ENCODE measurements at regions not wholly inside any gene's neighbourhood (a gene's known extent, or its start where the extent isn't known, plus 50 kb on each side); places are given as distances from the start of the nearest gene placed in this dataset.

DNA sequence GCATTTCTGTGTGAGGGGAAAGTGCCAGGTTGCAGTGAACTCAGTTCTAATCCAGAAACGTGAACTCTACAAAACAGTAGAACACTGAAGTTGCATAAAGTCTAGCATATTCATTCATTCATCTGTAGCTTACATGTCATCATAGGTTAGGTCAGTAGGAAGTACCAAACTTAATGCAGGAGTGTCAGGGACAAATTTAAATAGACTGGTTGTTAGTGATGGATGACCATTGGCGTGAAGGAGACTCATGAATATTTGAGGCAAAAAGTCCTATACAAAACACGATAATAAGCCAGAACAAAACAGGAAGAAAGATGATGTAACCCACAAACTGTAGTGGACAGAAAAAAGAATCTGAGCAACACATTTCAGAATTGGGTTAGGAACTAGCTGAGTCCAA is 592.8 kb upstream of the PCDH10 start:
- DNase-seq (ENCODE audit: low read depth): no peak
- TF ChIP-seq, protein P1, sequence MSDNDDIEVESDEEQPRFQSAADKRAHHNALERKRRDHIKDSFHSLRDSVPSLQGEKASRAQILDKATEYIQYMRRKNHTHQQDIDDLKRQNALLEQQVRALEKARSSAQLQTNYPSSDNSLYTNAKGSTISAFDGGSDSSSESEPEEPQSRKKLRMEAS (IDR thresholded peaks at IDR 0.05; ENCODE audit: low read depth, low read length): no peak
- TF ChIP-seq, protein P2, sequence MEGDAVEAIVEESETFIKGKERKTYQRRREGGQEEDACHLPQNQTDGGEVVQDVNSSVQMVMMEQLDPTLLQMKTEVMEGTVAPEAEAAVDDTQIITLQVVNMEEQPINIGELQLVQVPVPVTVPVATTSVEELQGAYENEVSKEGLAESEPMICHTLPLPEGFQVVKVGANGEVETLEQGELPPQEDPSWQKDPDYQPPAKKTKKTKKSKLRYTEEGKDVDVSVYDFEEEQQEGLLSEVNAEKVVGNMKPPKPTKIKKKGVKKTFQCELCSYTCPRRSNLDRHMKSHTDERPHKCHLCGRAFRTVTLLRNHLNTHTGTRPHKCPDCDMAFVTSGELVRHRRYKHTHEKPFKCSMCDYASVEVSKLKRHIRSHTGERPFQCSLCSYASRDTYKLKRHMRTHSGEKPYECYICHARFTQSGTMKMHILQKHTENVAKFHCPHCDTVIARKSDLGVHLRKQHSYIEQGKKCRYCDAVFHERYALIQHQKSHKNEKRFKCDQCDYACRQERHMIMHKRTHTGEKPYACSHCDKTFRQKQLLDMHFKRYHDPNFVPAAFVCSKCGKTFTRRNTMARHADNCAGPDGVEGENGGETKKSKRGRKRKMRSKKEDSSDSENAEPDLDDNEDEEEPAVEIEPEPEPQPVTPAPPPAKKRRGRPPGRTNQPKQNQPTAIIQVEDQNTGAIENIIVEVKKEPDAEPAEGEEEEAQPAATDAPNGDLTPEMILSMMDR (IDR thresholded peaks at IDR 0.05; ENCODE audit: low read depth, low read length): no peak
- TF ChIP-seq MYC (IDR thresholded peaks at IDR 0.05; ENCODE audit: low read depth, low read length): no peak
- TF ChIP-seq POLR2A (IDR thresholded peaks at IDR 0.05; ENCODE audit: extremely low read depth, insufficient read length): no peak
- no peak overlapping the region for H3K4me3 ChIP-seq (ENCODE audit: low read depth, low read length)

DNA sequence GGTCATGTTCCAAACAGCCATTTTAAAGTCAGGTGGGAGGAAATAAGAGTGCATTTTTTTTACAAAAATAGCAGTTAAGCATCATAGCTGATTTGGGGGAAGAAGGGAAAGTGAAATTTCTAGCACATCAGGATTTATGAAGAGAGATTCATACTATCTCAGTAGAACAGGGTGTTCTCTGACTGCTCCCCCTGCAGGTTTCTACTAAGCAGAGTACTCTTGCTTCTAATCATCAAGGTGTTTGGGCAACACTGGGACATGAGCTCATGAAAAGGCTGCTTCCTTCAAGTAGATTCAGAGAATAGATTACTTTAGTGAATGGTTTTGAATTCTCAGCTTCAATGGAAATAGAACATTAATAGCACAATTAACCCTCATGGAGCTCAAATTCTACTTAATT is 591.4 kb upstream of the PCDH10 start:
- no peak for DNase-seq (ENCODE audit: low read depth)
- no peak for TF ChIP-seq POLR2A (IDR thresholded peaks at IDR 0.05; ENCODE audit: extremely low read depth, insufficient read length)
- TF ChIP-seq, protein P2 (IDR thresholded peaks at IDR 0.05; ENCODE audit: low read depth, low read length): no peak
- no peak for TF ChIP-seq MYC (IDR thresholded peaks at IDR 0.05; ENCODE audit: low read depth, low read length)
- TF ChIP-seq, protein P1 (IDR thresholded peaks at IDR 0.05; ENCODE audit: low read depth, low read length): no peak

DNA sequence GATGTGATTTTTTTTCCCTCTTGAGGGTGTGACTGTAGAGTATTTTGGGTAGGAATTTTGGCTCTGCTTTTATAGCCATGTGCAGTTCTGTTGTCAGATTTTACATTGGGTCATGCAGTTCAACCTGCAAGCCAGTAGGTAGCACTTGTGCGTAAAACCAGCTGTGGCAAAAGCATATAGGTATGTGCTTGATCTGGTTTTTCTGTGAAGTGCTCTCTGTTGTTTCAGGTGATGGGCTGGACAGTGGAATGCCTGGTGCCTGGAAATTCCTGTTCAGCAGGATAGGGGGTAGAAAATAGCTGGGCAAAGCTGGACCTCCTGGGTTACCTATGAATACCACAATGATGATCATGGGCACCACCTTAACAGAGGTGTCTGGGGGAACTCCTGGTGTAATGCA is 584.2 kb upstream of the PCDH10 start:
- no peak for DNase-seq (ENCODE audit: low read depth)
- TF ChIP-seq MYC (IDR thresholded peaks at IDR 0.05; ENCODE audit: low read depth, low read length) (no peak), POLR2A (IDR thresholded peaks at IDR 0.05; ENCODE audit: extremely low read depth, insufficient read length) (no peak)
- TF ChIP-seq, protein P2 (IDR thresholded peaks at IDR 0.05; ENCODE audit: low read depth, low read length): no peak
- TF ChIP-seq, protein P1 (IDR thresholded peaks at IDR 0.05; ENCODE audit: low read depth, low read length): no peak
- no peak overlapping the region for H3K4me3 ChIP-seq (ENCODE audit: low read depth, low read length)

More for the DNA sequence above, 591.4 kb upstream of the PCDH10 start:
- no peak overlapping the region for H3K4me3 ChIP-seq (ENCODE audit: low read depth, low read length)

DNA sequence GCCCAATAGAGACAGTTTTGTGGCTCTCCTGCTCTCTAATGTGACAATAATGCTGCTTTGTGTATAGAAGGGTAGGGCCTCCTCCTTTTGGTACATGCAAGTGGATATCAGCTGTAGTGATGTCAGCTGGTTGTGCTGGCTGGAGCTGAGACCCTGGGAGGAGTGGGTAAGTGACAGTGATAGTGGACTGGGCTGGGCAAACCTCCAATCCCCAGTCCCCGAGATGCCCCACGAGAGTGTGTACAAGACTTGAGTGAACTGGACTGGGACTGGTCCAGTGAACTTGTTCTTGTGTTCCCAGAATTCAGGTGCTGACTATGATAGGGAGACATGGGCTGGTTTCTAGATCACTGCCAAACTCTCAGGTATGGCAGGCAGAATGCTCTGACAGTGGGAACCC is 583.6 kb upstream of the PCDH10 start:
- no peak overlapping the region for H3K4me3 ChIP-seq (ENCODE audit: low read depth, low read length)
- no peak for DNase-seq (ENCODE audit: low read depth)
- TF ChIP-seq MYC (IDR thresholded peaks at IDR 0.05; ENCODE audit: low read depth, low read length): no peak
- TF ChIP-seq, protein P1 (IDR thresholded peaks at IDR 0.05; ENCODE audit: low read depth, low read length): no peak
- TF ChIP-seq POLR2A (IDR thresholded peaks at IDR 0.05; ENCODE audit: extremely low read depth, insufficient read length): no peak
- TF ChIP-seq, protein P2 (IDR thresholded peaks at IDR 0.05; ENCODE audit: low read depth, low read length): no peak

DNA sequence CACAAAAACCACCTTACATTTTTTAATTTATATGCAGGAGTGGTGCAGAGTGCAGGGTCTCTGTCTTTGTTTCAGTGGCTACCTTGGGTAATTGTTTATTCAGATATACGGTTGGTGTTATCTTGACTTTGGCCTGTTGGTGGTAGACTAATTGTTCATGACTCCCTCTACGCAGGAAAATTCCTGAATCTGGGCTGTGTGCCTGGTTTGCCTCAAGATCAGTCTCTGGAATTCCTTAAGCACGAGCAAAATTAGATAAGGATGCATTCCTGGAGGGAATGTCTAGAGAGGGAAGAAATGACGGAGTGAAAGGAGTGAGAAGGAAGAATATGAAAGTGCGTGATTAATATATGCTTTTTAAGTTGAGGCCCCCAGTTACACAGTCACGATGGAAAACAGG is 576.9 kb upstream of the PCDH10 start:
- H3K4me3 ChIP-seq (ENCODE audit: low read depth, low read length): no peak overlapping the region
- no peak for TF ChIP-seq MYC (IDR thresholded peaks at IDR 0.05; ENCODE audit: low read depth, low read length)
- TF ChIP-seq, protein P1 (IDR thresholded peaks at IDR 0.05; ENCODE audit: low read depth, low read length): no peak
- TF ChIP-seq, protein P2 (IDR thresholded peaks at IDR 0.05; ENCODE audit: low read depth, low read length): no peak
- TF ChIP-seq POLR2A (IDR thresholded peaks at IDR 0.05; ENCODE audit: extremely low read depth, insufficient read length): no peak
- no peak for DNase-seq (ENCODE audit: low read depth)

DNA sequence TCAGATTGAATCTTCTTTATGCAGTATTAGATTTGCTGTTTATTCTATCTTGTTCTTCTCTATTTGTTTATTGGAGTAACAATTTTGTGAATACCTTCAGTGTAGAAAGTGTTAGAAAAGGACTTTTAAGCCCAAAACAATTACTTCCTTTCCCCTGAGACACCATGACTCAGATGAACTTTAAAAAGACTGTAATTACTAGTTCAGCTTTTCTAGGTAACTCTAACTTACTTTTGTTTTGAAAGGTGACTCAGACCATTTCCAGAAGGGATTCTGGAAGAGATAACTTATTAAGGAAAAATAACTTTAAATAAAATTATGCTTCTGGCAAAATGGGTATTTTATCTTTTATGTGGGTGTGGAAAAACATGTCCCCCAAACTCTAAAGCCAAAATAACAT is 561.5 kb upstream of the PCDH10 start:
- TF ChIP-seq MYC (IDR thresholded peaks at IDR 0.05; ENCODE audit: low read depth, low read length): no peak
- TF ChIP-seq, protein P2 (IDR thresholded peaks at IDR 0.05; ENCODE audit: low read depth, low read length): no peak
- no peak for TF ChIP-seq POLR2A (IDR thresholded peaks at IDR 0.05; ENCODE audit: extremely low read depth, insufficient read length)
- TF ChIP-seq, protein P1 (IDR thresholded peaks at IDR 0.05; ENCODE audit: low read depth, low read length): no peak
- H3K4me3 ChIP-seq (ENCODE audit: low read depth, low read length): no peak overlapping the region
- DNase-seq (ENCODE audit: low read depth): no peak
